ENCODE measurements at regions not wholly inside any gene's neighbourhood (a gene's known extent, or its start where the extent isn't known, plus 50 kb on each side); places are given as distances from the start of the nearest gene placed in this dataset.

- no peak for DNase-seq
Observed at GRCh38 chr1:234725177-234726132, 115.5 kb upstream of the IRF2BP2 start.

GRCh38 chr1:234724516-234725176 is 114.7 kb upstream of the IRF2BP2 start:
- no peak for DNase-seq

GRCh38 chr1:234722904-234723720 is 113.1 kb upstream of the IRF2BP2 start:
- DNase-seq, result peak; percentile 36

- no peak for DNase-seq
Observed at GRCh38 chr1:234722270-234722704, 112.3 kb upstream of the IRF2BP2 start.

- no peak for DNase-seq
Observed at GRCh38 chr1:234721476-234722269, 111.7 kb upstream of the IRF2BP2 start.

GRCh38 chr1:234720709-234721441 is 110.9 kb upstream of the IRF2BP2 start:
- DNase-seq, result no peak

- no peak for DNase-seq
Observed at GRCh38 chr1:234719454-234720251, 109.7 kb upstream of the IRF2BP2 start.

- DNase-seq, result no peak
Observed at GRCh38 chr1:234718496-234719453, 108.8 kb upstream of the IRF2BP2 start.

- no peak for DNase-seq
Observed at GRCh38 chr1:234716908-234717375, 107.0 kb upstream of the IRF2BP2 start.

GRCh38 chr1:234715252-234716014 is 105.5 kb upstream of the IRF2BP2 start:
- no peak for DNase-seq

- DNase-seq, result no peak
Observed at GRCh38 chr1:234713859-234714258, 103.9 kb upstream of the IRF2BP2 start.

- DNase-seq, result no peak
Observed at GRCh38 chr1:234713440-234713839, 103.5 kb upstream of the IRF2BP2 start.

GRCh38 chr1:234712891-234713305 is 102.9 kb upstream of the IRF2BP2 start:
- no peak for DNase-seq

- no peak for DNase-seq
Observed at GRCh38 chr1:234710936-234711724, 101.2 kb upstream of the IRF2BP2 start.

GRCh38 chr1:234710381-234710780 is 100.4 kb upstream of the IRF2BP2 start:
- no peak for DNase-seq

GRCh38 chr1:234709473-234710228 is 99.7 kb upstream of the IRF2BP2 start:
- no peak for DNase-seq

Data from T-helper 9 cell (primary cell).